NCI-H526 treated with DMSO at 0.1 percent for 48 hours (cell line): ENCODE measurements at regions not wholly inside any gene's neighbourhood (a gene's known extent, or its start where the extent isn't known, plus 50 kb on each side); places are given as distances from the start of the nearest gene placed in this dataset.
A peak's percentile ranks its signal among the peaks of the same experiment; 100 is the strongest.

Source experiments
- DNase-seq: peaks from one replicate; lab custom pipeline; 2025; lab: John Stamatoyannopoulos, UW

DNA sequence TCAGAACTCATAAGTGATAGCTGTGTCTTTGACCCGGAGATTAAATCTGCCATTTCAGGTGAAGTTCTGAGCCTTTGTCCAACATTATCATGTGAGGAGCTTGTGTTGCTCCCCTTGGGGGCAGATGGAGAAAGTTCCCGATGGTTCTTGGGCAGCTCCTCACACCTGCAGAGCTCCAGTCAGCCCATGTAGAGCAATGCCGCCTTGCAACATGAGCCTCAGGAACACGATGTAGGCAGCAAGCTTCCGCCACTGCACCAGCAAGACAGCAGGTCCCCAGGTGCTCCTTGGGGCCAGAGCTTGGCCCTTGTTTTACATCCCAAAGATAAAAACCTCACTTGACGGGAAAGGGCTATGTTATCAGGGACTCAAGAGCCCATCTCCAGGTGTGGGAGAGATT lies 292.7 kb downstream of the IRX1 start:
- DNase-seq, result no peak

DNA sequence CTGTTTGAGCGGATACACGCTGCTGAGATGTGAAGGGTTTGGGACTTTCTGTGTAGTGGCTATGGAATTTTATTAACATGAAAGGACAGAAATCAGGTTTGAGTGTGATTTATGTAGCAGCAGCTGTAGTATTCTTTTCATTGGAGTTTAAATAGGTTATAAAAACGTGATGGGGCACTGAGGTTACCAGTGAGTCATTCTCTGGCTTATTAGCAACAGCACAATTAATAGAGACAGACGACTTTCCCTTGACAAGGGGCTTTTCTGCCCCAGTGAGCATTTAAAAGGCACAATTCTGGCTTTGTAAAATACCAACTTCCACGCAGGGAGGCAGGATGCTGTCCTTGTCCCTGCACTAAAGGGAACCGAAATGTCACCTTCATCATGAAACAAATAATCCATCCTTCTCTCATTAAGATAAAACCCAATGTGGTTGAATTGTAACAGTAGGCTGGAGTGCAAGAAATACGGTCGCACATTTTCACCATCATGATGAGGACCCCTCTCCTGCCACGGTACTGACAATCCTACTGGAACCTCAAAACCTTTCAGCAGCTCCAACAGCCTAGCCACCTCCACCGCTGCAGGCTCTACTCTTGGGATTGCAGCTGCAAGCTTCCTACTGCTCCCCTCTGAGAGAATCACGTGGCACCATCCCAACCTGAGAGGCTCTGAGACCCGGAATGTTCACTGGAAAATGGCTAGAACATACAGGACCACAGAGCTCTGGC lies 293.9 kb downstream of the IRX1 start:
- DNase-seq, result no peak

DNA sequence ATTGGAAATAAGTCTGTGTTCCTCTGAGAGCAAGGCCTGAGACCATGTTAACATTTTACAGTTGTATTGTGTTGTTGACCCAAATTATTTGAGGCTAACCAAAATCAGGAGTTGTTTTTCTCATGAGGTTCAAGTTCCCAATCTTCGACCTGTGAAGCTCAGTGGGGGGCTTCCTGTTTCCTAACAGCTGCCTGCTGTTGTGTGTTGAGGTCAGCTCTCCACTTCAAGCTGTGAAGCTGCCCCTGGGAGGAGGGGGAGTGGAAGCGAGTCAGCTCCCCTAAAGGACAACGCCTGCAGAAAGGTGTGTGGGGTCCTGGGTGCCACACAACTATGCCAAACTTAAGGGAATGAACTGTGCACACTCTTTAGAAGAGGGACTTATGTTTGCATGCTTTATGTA lies 295.5 kb downstream of the IRX1 start:
- no peak for DNase-seq

DNA sequence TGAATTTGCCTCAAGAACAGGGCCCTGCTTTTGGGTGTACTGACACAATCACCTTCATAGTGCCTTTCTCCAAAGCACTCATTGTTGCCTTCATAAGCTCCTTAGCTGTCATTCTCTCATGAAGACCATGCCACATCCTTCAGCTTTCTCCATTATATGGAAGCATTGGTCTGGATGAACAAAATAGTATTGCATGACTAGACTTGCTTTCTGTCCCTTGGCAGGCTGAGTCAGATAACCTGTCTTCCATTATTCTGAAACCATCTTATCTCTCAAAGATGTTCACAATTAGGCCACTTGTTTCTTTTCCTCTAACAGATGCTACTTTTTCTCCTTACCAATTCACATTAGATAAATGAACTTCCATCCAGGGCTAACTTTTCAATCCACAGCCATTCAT lies 297.9 kb downstream of the IRX1 start:
- DNase-seq, result no peak

DNA sequence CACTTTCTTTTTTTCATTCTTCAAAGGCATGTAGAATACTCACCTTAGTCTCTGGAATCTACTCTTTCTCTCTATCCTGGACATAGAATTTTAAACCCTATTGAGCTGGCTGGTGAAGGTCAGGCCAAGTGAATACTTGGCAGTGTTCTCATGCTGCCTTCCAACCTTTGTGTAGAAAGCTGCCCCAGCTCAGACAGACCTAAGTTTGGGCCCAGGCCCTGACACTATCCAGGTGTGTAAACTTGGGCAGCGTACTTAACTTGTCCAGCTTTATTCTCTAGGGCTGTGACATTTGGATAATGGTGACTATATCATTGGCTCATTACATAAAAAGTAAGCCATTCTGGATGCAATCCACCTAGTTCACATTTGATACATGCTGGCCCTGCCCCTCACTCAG lies 298.3 kb downstream of the IRX1 start:
- no peak for DNase-seq

DNA sequence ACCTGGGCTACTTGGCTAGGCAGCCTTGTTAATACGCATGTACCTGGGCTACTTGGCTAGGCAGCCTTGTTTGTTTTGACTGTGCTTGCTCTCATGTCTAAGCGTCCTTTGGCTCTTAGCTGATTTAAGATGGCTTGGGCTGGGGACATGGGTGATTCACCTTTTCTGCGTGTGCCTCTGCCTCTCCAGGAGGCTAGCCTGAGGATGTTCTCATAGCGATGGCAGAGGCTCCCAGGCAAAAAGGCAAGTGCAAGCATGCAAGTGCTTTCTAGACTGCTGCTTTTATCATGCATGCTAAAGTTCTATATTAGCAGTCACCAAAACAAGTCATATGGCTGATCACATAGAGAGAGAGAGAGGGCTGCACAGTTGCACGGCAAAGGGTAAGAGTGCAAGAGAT lies 300.5 kb downstream of the IRX1 start:
- DNase-seq, result no peak

DNA sequence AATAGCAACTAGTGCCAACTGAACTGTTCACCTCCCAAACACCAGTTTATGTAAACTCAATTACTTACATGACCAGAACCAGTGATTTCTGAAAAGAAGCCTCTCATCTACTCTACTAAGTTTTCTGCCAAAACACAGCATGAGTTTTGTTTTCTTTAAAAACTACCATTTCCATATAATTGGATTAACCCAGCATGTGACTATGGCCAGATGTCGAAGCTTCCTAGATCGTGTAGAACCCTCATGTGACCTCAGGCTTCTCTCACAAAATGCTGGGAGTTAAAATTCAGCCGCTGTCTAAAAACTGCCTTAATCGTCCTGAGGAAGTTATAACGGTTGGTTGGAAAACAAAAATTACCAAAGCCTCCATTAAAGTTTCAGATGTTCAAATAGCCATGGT lies 303.5 kb downstream of the IRX1 start:
- no peak for DNase-seq

DNA sequence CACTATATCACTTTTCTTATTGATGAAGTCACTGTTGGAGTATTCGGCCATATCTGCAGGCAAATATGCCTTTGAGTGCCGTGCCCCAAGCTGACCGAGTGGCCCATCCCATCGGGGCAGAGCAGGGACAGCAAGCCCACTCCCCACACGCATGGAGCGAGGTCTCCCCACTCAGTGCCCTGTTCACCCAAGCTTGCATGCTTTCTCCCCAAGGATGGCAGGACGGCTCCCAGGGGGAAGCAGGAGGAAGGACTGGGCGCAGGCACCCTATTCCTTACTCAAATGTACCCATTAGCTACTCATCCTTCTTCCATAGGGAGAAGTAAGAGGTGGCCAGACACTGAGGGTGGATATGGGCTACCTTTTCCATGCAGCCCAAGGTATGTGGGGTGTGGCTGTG lies 309.0 kb downstream of the IRX1 start:
- DNase-seq, result no peak

DNA sequence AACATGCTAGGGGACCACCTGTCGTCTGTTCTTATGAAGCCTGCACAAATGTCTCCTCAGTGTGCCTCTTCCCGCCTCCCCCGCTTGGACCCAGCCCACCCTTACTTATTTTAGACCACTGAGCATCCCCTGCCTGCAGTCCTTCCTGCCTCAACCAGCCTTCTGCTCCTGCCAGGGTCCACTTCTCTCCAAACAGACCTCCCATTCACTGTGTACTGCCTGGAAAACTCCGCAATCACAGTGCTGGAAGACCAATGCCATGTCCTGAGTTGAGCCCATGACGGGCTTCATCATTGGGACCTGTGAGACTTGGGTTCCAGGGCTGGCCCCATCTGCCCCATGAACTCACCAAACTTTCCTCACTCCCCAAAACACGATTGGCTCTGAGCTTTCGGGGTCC lies 309.4 kb downstream of the IRX1 start:
- no peak for DNase-seq

DNA sequence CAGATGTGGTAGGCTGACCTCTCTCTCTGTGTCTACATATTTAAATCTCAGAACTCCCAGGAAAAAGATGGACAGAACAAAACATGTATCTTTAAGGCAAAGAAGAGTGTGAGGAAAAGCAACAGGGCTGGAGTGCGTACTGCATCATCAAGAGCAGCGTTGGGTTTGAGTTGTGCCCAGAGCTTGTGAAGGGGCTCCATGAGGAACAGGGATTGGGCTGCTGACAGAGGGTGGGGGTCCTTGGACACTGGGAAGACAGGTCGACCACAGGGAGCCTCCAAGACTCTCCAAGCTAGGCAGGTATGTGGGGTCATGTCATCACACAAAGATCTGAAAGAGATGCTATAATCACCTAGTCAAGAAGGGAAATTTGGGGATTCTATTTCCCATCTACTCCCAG lies 309.9 kb downstream of the IRX1 start:
- no peak for DNase-seq

DNA sequence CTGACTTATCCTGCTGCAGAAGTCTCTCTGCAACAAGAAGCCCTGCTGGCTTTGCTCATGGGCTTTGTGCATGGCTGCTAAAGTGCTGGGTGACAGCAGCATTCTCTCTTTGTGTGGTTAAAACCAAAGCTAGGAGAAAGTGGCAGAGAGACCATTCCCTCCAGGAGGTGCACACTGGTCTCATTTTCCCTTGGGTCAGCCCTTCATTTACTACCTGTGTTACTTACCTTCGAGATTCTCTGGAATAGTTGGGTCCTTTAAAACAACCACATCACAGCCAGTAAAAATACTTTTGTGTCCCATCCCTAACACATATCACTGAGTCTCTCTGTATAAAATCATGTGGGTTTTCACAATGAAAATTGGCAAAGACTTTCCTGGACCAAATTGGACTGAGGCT lies 315.5 kb downstream of the IRX1 start:
- DNase-seq, result no peak

DNA sequence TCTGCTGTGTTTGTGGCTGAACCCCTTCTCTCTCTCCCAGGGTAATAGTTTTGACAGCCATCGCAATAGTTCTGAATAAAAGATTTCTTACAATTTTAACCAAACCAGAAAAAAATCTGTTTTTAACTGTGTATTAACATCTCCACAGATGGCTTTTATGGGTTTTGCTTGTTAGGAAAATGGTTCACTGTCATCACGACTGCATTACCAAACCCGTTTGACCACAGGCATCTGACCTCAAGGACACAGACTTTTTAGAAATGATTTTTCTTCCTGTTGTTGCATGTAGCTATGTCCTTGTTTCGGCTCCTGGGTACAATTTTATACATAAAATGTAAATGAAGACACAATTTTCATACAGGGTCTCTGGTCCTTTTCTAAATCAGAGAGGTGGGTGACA lies 316.1 kb downstream of the IRX1 start:
- no peak for DNase-seq

DNA sequence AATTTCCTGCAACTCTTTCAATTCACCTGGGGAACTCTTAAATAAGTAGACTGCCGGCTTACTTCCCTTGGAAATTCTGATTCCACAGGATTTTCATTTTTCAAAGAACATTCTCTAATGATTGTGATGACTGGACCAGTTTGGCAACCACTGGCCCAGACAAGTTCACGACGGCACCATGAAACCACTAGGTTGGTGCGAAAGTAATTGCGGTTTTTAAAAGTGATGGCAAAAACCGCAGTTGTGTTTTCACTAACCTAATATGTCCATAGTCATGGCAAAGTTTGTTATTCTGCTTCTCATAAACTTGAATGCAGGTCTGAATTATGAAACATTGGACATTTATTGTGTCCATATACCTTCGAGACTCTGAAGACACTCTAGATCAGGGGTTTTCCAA lies 317.2 kb downstream of the IRX1 start:
- no peak for DNase-seq

DNA sequence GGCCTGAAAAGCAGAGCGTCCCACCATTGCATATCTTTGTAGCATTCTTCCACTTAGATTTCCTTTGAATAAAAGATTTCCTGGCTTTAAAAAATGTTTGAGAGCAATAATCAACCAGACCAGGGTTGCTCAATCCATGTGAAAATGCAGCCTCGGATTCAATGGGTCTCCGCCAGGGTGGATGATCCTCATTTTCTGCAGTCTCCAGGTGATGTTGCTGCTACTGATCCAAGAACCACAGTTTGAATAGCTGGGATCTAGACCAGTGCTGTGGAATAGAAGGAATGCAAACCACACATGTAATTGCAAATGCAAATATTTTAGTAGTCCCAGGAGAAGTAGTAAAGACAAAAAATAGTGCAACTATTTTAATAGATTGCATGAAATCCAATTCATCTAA lies 317.6 kb downstream of the IRX1 start:
- DNase-seq, result peak; percentile 26

DNA sequence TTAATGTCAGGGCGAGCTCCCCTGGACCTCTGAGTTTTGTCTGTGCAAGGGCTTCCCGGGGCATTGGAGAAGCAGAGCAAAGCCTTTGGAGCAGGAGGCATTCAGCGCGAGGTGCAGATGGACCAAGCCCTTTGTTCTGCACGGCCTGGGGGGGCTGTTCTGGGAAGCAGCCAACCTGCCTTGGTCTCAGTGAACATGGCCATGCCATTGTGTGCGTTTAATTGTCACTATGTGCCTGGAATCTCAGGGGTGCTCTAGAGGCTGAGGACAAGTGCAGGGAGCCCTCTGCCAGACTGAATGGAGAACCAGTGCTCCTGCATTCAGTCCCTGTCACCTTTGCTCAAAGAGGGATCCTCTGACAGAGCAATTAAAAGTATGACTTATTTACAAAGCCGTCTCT lies 329.4 kb downstream of the IRX1 start:
- no peak for DNase-seq

DNA sequence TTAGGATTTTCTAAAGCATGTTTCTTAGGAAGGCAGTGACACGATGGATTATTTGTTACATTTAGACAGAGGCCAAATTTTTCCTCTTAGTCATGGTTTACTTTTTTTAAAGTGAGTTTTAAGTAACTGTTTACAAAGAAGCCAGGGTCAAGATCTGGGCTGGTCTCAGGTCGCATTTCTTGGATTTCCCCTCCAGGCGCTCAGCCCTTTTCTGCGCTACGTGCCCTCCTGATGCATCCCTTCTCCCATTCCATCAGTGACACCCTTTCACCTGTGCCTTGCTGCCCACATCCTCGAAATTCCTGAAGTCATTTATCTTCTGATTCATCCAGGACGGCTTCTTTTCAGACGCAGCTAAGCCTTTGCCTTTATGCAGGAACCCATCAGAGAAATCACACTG lies 330.3 kb downstream of the IRX1 start:
- DNase-seq, result no peak

DNA sequence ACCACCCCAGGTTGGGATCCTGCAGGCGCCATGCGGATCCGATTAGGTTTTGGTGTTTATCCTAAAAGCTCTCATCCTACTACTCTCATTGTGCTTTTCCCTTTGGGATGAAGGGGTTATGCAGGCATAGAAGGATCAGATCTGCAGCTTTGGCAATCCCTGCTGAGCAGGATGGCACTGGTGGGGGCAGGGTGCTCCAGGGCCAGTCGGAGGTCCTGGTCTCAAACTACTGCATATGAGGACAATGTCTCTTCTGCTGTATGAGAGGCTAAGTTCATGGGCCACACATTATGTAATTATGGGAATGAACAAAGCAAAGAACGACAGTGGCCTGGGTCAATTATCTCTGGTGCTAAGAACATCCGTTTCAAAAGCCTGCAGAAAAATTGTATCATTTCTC lies 334.2 kb downstream of the IRX1 start:
- DNase-seq, result no peak

DNA sequence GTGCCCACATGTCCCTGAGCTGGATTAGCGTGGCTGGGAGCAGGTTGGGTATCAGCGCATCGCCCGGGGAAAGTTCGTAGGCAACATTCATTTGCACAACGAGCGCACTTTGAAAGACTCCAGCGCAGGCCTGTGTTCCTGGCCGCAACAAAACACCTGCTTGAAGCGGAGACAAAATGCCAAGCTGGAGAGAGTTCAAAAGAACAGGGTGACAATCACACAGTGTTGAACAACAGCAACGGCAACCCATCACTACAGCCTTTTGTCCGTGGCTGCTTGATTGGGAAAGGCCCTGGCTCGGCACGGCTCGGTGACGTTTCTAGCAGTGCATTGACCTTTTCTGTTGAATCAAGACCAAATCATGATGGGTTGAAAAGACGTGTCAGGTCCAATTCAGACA lies 336.3 kb downstream of the IRX1 start:
- DNase-seq, result no peak

DNA sequence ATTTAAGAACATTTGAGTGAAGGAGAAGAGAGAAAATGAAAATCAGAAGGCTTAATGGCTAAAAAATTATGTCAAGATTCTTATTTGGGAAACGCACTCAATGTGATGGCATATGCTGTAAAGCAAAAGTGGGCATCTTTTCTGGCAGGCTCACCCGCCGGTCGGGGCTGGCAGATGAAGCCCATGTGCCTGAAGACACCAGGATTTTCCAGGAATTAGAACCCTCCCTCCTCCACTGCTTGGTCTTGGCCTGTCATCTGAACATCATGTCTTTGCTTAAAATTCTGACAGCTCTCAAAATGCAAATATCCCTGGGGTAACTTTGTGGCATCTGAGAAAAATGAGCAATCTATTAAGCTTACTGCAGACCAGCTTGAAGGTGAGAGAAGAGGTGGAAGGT lies 337.9 kb downstream of the IRX1 start:
- no peak for DNase-seq

DNA sequence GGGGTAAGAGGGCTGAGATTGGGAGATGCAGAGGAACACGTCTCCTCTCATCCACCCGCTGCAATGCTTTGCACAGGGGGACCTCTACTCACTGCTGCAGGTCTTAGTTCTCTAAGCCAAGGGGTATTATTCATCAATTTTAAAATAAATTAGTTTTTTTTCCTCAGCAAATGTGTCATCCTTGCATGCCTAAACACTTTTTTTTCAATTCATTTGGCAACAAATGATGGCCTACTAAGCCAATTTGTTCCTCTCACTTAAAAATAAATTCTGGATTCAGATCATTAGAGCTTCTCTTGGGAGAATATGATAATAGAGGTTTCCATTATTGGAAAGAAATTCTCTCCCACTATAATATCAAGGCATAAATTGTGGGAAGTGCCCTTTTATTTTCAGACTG lies 338.3 kb downstream of the IRX1 start:
- no peak for DNase-seq

DNA sequence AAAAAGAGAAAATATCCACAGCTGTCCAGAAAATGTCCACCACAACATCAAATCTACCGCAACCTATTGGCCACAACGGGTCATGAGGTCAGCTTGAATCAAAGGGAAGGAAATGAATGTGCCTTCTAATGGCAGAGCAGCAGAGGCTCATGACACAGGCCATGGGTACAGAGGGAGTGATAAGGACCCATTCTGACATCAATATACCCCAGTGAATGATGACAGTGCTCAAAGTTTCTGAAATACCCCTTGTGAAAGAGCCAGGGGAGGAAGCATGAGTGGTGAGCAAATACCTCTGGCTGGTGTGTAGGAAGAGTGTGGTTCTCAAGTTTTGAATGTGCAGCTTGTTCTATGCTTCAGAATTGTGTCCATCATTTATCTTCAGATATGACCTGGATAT lies 348.2 kb downstream of the IRX1 start:
- DNase-seq, result no peak

DNA sequence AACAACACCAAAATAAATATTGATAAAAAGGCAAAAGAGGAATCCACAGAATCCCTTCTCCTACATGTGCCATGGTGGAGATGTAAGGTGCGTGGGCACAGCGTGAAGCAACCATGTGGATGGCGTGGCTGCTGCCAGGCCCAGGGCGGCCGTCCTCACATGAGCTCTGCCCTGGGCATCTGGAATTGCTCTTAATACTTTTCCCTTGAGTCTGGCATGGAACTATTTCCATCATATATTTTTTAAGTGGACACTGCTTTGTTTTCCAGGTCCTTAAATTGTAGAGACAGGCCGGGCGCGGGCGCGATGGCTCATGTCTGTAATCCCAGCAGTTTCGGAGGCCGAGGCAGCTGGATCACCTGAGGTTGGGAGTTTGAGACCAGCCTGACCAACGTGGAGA lies 349.3 kb downstream of the IRX1 start:
- no peak for DNase-seq

DNA sequence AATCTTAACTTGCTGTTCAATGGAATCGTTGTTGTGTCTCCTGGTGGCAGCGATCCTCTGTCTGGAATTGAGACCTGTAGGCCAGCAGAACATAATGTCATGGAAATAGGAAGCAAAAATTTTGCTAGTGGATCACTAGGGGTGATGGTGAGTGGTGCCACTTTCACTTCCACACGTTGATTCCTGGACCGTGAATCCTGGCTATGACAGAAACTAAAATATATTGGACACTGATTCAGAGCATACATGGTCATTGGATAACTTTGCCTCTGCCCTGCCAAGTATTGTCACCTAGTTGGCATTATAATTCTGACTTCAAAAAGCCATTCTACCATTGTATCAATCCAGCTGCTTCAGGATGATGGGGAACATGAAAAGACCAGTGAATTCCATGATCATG lies 353.2 kb downstream of the IRX1 start:
- no peak for DNase-seq

DNA sequence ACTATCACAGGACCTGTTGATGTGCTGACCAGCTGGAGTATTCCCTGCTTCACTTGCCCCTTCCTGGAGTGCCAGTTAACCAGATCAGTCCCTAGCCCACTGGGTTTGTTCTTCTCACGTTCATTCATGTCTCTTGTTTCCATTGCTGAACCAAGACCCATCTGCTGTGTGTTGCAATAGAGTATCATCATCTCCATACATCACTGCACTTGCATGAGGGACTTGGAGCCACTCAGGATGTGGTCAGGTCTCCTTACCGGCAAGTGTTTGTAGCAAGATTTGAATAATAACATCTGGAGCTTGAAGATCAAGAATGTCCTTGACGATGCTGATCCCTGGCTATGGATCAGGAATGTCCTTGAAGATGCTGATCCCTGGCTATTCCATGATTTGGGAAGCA lies 358.6 kb downstream of the IRX1 start:
- no peak for DNase-seq

DNA sequence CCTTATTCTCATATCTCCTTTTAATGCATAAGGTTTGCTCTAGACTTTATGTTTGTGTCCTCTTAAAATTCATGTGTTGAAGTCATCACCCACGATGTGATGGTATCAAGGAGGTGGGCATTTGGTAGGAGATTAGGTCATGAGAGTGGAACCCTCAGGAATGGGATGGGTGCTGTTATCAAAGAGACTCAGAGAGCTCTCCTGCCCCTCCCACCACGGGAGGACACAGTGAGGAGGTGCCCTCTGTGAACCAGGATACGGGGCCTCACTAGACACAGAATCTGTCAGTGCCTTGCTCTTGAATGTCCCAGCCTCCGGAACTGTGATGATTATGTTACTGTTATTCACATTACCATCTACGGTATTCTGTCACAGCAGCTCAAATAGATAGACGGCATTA lies 359.0 kb downstream of the IRX1 start:
- no peak for DNase-seq
